ENCODE measurements at regions not wholly inside any gene's neighbourhood (a gene's known extent, or its start where the extent isn't known, plus 50 kb on each side); places are given as distances from the start of the nearest gene placed in this dataset.

DNA sequence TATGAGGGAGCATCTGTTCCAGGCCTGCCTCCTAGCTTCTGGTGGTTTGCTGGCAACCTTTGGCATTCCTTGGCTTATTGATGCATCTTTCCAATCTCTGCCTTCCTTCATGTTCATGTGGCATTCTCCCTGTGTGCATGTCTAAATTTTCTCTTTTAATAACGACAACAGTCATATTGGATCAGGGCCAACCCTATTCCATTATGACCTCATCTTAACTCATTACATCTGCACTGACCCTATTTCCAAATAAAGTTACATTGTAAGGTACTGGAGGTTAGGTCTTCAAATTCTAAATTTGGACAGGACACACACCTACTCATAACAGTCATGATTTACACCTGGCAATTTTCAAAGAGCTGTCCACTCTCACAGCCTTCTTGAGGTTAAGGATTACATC lies 117.2 kb upstream of the FGGY start:
- Histone ChIP-seq H3K79me2 (ENCODE audit: control insufficient read depth, insufficient read depth, low read length) (no peaks in the 10 kb centered on the region), H4K20me1 (replicated peaks; ENCODE audit: control insufficient read depth, insufficient read depth, low read length) (no peaks in the 10 kb centered on the region), H3K4me1 (replicated peaks in 1 of 2; ENCODE audit: control insufficient read depth in 2 of 2, insufficient read depth in 2 of 2, low read length in 2 of 2) (no peaks in the 10 kb centered on the region), H2AFZ (ENCODE audit: low read depth, low read length) (no peak overlapping the region), H3K9me3 (replicated peaks; ENCODE audit: control insufficient read depth, insufficient read depth, low read depth, low read length) (no peaks in the 10 kb centered on the region), H3K36me3 (ENCODE audit: control insufficient read depth, insufficient read depth, low read length) (no peaks in the 10 kb centered on the region), H3K27ac (ENCODE audit: extremely low read depth, low read depth, low read length) (no peak overlapping the region), H3K27me3 (ENCODE audit: control insufficient read depth in 2 of 2, insufficient read depth in 2 of 2, low read length in 2 of 2) (no peaks in the 10 kb centered on the region), H3K9ac (ENCODE audit: insufficient read depth in 1 of 2, low read depth in 2 of 2, low read length in 2 of 2) (no peak overlapping the region), H3K4me3 (no peak overlapping the region), H3K4me2 (ENCODE audit: insufficient read depth, low read length) (no peak overlapping the region), H3K9me1 (ENCODE audit: control insufficient read depth, insufficient read depth, low read length) (no peaks in the 10 kb centered on the region)
- no TSS peak for BruUV-seq (replicated peaks)
- ATAC-seq, result no peak
- no peak for FAIRE-seq
- DNase-seq (ENCODE audit: extremely low read depth in 1 of 4, low spot score in 3 of 4), result no peak
- POLR2A ChIA-PET, result interaction anchor here (0.5 to 1.6 kb wide), 3 partner anchors 8 to 122 kb away, joined by 3 to 4 read pairs (median 3); no protein-coding TSS in a partner anchor
- in situ Hi-C loops (cut with MboI) (no loop called here), intact Hi-C loops (cut with micrococcal nuclease) (loop anchor here (10.0 kb wide), 1 partner anchor 515 kb away; no protein-coding TSS in a partner anchor)
- CTCF ChIA-PET (ENCODE audit: low intra/inter-chr PET ratio), result no interaction called here
- 0 out of 2 replicates have a peak, but pooled peaks have one; percentile 12 for TF ChIP-seq NFIC (IDR thresholded peaks at IDR 0.05)
- no peak for TF ChIP-seq TGIF2 (CRISPR knock-in tag; IDR thresholded peaks at IDR 0.05)
- WGBS (ENCODE audit: insufficient coverage, low coverage, missing lambda C conversion rate), result 0% methylated on average over 1 of the region's 1 CpG

DNA sequence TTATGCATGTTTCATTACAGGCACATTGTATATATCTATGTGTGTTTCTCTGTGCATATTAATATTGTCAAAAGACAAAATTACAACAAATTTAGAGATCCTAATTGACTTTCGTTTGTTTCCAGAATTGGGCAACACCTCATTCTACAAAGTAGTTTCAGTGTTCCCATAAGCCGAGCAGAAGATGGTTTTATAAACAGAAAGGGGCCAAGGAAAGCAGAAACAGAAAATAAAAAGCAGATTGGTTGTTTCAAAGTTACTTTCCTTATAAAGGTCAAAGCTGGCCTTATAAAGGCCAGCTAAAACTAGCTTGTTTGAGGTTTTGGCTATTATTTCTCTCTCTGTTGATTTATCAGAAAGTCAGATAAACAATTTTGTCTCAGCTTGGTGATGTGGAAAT lies 116.2 kb upstream of the FGGY start:
- Histone ChIP-seq H3K4me3 (no peak overlapping the region), H3K9me1 (ENCODE audit: control insufficient read depth, insufficient read depth, low read length) (no peaks in the 10 kb centered on the region), H3K36me3 (ENCODE audit: control insufficient read depth, insufficient read depth, low read length) (no peaks in the 10 kb centered on the region), H3K79me2 (ENCODE audit: control insufficient read depth, insufficient read depth, low read length) (no peaks in the 10 kb centered on the region), H3K27me3 (ENCODE audit: control insufficient read depth in 2 of 2, insufficient read depth in 2 of 2, low read length in 2 of 2) (no peaks in the 10 kb centered on the region), H3K9ac (ENCODE audit: insufficient read depth in 1 of 2, low read depth in 2 of 2, low read length in 2 of 2) (no peak overlapping the region), H2AFZ (ENCODE audit: low read depth, low read length) (no peak overlapping the region), H3K27ac (ENCODE audit: extremely low read depth, low read depth, low read length) (no peak overlapping the region), H3K4me2 (ENCODE audit: insufficient read depth, low read length) (no peak overlapping the region), H3K9me3 (replicated peaks; ENCODE audit: control insufficient read depth, insufficient read depth, low read depth, low read length) (no peaks in the 10 kb centered on the region), H4K20me1 (replicated peaks; ENCODE audit: control insufficient read depth, insufficient read depth, low read length) (no peaks in the 10 kb centered on the region), H3K4me1 (replicated peaks in 1 of 2; ENCODE audit: control insufficient read depth in 2 of 2, insufficient read depth in 2 of 2, low read length in 2 of 2) (no peaks in the 10 kb centered on the region)
- CTCF ChIA-PET (ENCODE audit: low intra/inter-chr PET ratio), result no interaction called here
- 0% methylated on average over 2 of the region's 2 CpGs for WGBS (ENCODE audit: insufficient coverage, low coverage, missing lambda C conversion rate)
- BruUV-seq (replicated peaks), result no TSS peak
- in situ Hi-C loops (cut with MboI), result no loop called here
- ATAC-seq (no peak), DNase-seq (ENCODE audit: extremely low read depth in 1 of 4, low spot score in 3 of 4) (no peak), FAIRE-seq (no peak)
- TF ChIP-seq POLR3G (IDR thresholded peaks at IDR 0.05; ENCODE audit: extremely low read depth, insufficient read length, insufficient replicate concordance) (no peak), ZNF165 (CRISPR knock-in tag; IDR thresholded peaks at IDR 0.05; ENCODE audit: borderline replicate concordance) (no peak)
- POLR2A ChIA-PET, result interaction anchor here (0.9 kb wide), 1 partner anchor 12 kb away, joined by 3 read pairs; no protein-coding TSS in a partner anchor
- intact Hi-C loops (cut with micrococcal nuclease), result loop anchor here (10.0 kb wide), 1 partner anchor 514 kb away; no protein-coding TSS in a partner anchor
